ENCODE measurements at regions not wholly inside any gene's neighbourhood (a gene's known extent, or its start where the extent isn't known, plus 50 kb on each side); places are given as distances from the start of the nearest gene placed in this dataset.

- TF ChIP-seq, protein P1, sequence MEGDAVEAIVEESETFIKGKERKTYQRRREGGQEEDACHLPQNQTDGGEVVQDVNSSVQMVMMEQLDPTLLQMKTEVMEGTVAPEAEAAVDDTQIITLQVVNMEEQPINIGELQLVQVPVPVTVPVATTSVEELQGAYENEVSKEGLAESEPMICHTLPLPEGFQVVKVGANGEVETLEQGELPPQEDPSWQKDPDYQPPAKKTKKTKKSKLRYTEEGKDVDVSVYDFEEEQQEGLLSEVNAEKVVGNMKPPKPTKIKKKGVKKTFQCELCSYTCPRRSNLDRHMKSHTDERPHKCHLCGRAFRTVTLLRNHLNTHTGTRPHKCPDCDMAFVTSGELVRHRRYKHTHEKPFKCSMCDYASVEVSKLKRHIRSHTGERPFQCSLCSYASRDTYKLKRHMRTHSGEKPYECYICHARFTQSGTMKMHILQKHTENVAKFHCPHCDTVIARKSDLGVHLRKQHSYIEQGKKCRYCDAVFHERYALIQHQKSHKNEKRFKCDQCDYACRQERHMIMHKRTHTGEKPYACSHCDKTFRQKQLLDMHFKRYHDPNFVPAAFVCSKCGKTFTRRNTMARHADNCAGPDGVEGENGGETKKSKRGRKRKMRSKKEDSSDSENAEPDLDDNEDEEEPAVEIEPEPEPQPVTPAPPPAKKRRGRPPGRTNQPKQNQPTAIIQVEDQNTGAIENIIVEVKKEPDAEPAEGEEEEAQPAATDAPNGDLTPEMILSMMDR (conservative IDR thresholded peaks at IDR 0.05; ENCODE audit: low read length) = peak; percentile 96
- TF ChIP-seq EZH2phosphoT487 (IDR thresholded peaks at IDR 0.05; ENCODE audit: borderline replicate concordance, low read depth, low read length) = no peak
These were observed 1703.8 kb downstream of the MAT2B start for GRCh38 chr5:165209101-165209727.
